Superior temporal gyrus (tissue), 1 donor: ENCODE measurements at regions not wholly inside any gene's neighbourhood (a gene's known extent, or its start where the extent isn't known, plus 50 kb on each side); places are given as distances from the start of the nearest gene placed in this dataset.
"Not testable (repeated sequence)": the region's sequence is repeated elsewhere in the genome, so short reads cannot be mapped to it uniquely, and the experiment has no call there.

ENCODE experiments used
- DNase-seq: peaks from one replicate; pipeline ENCODE4 v3.0.0-alpha.2; 2016; ENCODE audit errors: extremely low spot score

DNA sequence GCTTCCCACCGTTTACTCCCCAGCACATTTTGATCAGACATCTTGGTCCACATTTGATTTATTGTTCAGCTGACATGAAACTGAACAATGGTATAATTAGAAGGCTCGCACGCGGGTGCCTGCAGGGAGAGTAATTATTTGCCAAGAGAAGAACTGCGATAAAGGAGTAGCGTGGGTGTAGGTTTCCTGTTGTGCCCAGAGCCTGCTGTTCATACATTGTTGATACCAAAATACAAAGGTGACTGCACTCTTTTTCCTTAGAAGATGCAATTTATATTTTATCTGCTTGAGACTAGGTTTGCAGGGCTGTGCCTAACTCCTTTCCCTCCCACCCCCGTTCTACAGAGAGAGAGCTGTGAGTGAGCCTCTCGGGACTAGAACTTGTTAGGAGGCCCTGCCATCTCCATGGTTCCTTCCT, 241.8 kb upstream of the MSX2 start:
- no peak for DNase-seq

DNA sequence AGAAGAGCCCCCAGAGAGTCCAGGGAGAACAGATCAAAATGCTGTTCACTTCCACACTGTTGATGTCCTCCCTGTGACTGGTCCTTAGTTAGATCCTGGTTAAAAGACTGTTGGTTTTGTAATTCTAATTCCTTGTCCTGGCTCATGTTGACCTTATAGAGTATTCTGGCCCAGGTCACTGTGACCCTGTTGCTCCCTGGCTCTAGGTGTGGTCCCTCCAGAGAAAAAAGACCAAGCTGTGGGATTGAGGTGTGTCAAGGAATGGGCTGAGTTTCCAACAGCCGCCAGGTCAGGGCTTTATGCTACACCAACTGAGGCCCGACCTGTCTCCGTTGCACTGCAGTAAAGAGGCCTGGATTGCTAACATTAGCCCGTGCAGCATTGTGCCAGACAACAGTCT, 241.0 kb upstream of the MSX2 start:
- no peak for DNase-seq

DNA sequence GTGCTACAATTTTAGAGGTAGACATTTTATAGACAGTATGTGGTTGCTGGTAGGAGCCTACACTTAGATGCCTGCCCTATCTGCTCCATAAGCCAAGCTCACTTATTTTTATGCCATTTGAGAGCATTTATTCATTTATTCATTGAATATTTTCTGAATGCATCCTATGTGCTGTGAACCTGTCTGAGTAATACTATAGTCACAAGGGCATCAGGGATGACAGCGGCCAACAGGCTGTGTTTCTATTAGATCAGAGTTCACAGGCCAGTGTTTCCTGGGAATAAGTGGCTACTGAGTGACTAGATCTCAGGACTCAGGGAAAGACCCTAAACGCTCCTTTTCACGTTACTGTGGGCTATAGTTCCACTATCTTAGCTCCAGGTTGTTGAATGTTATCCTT, 235.2 kb upstream of the MSX2 start:
- DNase-seq = no peak

DNA sequence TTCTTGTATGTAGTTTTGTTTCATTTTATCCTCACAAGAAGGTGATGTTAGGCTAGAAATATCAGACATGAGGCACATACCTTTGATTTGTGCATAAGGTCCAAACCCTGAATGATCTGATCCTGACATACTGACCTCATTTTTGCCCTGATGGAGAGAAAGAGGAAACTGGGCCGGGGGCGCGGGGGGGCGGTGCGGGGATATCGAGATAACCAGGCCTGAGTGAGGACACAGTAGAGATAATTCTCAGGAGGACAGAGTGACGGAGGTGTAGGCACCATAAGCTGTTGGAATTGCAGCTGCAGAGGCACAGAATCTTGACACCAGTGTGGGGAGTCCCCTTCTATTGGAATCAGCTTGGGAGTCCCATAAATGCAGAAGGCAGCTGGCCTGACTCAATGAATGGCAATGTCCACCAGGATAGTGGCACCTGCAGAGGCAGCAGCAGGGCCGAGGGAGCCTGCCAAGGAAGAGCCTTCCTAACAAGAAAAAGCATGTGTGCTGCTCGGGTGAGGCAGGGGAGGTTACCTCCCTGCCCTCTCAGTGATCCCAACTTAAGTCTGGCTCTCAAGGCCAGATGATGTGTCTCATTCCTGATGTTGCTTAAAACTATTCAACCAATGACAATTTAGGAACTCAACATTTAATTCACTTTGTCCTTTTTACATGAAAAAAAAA, 234.3 kb upstream of the MSX2 start:
- no peak for DNase-seq

DNA sequence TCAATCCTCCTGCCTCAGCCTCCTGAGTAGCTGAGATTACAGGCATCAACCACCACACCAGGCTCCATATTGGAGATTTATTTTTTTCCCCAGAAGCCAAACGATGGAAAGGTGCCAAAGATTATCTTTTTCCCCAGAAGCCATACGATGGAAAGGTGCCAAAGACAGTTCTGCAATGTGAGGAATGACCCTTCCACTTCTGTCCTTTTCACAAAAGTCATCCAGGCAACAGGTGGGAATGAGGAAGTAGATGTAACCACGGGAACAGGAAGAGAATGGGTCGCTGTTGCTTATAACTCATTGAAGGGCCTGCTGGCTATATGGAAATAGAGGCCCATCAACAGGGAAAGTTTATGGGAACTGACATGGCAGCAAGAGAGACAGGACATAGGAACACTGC, 233.7 kb upstream of the MSX2 start:
- DNase-seq = no peak

DNA sequence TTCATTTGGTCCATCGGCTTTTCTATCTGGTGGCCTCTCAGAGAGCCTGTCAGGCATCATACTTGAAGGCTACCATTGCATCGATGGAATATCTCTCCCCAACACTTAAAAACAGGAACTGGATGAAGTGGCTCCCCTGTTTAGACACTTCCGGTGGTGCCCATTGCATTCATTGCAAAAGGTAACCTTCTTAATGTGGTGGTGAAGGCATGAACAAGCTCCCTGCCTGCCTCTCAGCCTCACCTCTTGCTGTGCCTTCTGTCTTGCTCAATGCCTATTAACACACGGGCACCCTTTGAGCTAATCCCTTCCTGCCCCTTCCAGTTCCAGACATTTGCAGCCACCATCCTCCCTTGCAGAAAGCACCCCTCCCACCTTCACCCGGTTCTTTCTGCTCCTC, 233.1 kb upstream of the MSX2 start:
- DNase-seq = no peak

DNA sequence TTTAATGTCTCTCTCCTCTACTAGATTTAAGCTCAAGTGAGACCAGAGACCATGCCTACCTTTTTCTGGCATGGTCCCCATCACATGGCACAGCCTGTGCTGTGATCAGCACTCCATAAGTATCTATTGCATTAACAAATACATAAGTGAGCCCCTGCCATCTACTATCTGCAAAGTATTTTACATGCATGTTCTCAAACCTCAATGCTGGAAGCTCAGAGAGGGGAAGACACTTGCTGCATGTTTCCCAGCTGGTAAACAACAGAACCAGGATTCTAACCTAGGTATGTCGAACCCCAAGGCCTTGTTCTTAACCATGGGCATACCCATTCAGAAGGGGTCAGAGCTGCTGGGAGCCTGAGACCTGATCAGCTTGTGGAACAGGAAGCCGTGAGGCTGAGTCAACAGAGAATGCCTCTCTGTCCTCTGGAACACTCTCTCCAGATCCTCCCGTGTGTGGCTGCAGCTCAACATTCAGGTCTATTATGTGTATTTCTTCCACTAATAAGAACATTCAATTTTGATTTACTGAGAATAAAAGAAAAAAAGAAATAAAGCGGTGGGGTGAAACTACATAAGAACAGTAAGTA, 232.5 kb upstream of the MSX2 start:
- DNase-seq = no peak

DNA sequence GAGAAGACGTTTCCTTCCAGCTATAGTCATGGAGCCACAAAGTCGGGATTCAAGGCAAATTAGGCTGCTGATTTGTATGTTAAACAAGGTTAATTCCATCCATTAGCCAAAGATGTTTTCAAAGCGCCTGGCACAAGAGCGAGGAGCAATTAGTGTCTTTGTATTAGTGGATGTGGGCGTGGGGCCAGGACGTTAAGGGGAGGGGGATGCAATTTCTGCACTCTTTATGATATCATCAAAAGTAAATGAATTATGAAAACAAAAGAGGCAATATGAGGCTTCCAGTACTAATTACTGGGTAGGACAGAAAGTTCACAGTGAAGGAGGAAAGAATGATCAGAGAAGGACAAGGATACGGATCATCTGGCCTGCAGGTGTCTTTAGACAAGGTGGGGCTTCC, 230.9 kb upstream of the MSX2 start:
- no peak for DNase-seq

DNA sequence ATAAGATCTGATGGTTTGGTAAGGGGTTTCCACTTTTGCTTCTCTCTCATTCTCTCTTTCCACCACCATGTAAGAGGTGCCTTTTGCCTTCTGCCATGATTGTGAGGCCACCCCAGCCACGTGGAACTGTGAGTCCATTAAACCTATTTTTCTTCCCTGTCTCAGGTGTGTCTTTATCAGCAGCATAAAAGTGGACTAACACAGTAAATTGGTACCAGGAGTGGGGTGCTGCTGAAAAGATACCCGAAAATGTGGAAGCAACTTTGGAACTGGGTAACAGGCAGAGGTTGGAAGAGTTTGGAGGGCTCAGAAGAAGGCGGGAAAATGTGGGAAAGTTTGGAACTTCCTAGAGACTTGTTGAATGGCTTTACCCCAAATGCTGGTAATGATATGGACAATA, 226.4 kb upstream of the MSX2 start:
- DNase-seq = not testable (repeated sequence)

DNA sequence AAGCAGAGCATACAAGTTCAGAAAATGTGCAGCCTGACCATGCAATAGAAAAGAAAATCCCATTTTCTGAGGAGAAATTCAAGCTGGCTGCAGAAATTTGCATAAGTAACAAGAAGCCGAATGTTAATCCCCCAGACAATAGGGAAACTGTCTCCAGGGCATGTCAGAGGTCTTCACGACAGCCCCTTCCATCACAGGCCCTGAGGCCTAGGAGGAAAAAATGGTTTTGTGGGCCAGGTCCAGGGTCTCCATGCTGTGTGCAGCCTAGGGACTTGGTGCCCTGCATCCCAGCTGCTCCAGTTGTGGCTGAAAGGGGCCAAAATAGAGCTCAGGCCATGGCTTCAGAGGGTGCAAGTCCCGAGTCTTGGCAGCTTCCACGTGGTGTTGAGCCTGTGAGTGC, 225.8 kb upstream of the MSX2 start:
- DNase-seq = not testable (repeated sequence)

DNA sequence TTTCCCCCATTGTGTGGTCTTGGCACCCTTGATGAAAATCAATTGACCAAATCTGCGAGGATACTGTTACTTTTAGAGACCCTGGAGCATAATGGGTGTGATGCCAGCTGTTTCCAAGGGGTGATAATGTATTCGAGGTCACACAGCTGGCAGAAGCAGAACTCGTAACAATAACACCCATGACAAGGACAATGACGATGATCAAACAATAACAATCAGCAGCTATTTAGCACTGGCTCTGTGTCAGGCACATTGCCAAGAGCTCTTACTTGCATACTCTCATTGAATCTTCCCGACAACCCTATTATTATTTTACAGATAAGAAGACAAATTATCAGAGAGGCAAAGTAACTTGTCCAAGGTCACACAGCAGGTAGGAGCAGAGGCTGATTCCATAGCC, 223.7 kb upstream of the MSX2 start:
- DNase-seq = peak; percentile 47

DNA sequence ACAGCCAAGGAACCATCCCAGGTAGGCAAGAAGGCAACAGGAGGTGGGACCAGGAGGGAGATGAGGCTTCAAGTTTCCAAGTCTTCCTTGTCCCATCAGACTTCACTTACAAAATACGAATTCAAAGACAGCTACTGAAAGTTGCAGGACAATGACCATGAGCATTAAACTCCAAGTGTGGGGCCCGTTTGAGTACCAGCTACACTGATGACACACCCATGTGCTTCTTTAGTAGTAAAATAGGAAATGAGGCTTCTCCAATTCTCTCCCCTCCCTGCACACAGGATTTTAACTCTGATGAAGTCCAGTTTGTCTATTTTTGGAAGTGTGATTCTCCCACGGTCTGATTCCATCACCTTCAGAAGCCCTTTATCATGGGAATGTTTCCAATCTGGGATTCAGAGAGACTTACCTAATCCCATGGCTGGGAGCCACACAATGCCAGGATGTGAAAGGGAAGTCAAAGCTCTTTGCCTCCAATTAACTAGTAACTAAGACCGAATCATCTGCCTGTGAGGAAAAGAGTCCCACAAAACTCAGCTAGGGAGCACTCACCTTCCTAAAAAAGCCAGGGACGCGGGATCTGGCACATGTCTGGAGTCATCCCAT, 222.8 kb upstream of the MSX2 start:
- no peak for DNase-seq

DNA sequence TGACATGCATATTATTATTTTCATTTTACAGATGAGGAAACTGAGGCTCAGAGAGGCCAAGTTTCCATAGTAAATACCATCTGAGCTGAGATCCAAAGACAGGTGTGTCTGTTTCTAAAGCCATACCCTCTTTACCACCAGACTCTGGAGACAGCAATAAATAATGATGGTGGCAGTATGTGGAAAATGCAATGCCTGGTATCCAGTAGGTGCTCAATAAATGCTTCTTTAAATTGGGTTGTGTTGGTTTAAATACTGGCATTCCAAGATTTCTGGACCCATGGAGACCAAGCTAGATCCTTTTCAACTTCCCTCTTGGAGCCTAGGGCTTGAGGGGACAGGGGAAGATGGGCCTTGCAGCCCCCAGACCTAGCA, 221.3 kb upstream of the MSX2 start:
- DNase-seq = no peak

DNA sequence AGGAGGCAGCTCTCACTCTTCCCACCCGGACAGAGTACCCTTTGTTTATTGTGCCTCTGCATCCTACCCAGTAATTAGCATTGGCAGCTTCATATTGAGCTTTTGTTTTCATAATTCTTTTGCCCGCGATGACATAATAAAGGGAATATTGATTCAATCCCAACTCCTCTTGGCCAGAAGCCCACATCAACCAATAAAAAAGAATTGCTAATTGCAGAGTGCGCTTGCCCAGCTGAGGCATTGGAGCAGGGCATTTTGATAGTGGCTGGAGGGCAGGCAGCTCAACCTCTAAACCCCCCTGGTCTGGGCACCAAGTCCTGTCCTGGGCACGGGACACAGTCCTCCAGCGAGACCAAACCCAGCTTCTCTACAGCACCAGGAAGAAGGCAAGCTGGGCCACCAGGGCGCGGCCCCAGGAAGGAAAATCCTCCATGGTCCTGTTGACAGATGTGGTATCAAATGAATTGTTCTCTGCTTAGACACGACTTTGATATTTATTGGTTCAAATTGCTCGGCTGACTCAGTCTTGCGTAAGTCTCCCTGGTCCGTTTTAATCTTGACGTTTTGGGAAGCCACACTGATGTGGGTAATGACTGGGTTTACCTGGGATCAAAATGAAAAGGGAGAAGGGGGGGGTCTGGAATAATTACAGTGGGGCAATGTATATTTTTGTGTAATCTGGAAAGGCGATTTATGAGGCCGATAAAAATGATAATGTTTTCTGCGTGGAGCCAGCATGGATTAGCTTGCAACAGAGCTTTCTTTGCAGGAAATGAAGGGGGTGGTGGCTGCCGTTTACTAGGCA, 220.7 kb upstream of the MSX2 start:
- DNase-seq = peak; percentile 98

DNA sequence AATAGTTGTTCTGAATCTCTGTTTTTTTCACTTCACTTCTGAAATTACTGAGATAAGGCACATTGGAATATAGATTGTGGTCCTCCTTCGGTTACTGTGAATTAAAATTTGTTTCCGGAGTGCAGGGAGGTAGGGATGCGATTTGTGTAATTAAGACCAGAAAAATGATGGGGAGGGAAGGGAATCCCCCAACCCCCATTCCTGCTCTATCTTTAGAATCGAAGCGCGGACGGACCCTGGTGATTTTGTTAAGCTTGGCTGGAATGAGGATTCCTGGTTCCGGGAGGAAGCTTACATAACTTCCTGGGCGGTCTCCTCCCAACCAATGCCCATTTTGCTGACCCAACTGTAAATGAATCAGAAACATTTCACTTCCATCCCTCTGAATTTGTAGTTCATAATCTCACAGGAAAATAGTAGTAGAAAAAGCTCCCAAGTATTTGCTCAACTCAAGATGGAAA, 220.1 kb upstream of the MSX2 start:
- peak; percentile 67 for DNase-seq

DNA sequence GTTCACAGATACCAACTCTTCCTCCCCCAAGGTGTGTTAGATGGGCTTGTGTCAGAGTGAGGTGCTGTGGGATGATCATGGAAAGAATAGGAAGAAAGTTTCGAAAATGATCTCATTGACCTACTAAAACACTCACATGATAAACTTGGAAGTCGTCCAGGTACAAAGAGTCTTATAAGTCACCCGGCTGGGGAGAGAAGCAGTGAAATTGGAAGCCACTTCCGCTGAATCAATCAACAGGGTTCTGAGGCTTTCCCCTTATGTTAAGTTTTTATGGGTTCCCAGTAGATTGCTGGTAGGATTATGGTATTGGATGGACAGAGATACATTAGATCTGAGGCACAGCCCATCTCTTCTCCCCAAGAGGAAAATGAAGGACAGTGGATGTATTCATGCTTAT, 218.8 kb upstream of the MSX2 start:
- DNase-seq = no peak

DNA sequence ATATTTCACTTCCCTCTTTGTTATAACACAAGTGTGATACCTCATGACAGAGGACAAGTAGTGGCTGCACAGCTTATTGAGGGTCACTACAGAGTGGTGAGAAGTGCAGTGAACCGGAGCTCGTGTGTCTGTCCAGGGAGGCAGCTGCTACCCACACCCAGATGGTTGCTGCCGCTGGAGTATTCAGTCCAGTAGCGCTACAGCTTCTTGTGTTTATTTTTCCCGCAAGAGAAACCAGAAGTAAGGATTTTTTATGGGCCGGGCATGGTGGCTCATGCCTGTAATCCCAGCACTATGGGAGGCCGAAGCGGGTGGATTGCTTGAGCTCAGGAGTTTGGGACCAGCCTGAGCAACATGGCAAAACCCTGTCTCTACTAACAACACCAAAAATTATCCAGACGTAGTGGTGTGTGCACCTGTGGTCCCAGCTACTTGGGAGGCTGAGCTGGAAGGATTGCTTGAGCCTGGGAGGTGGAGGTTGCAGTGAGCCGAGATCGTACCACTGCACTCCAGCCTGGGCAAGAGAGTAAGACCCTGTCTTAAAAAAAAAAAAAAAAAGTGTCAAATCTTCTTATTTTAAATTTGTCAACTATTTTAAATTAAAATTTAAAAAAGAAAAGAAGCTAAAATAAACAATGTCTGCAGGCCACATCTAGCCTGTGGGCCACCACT, 213.5 kb upstream of the MSX2 start:
- not testable (repeated sequence) for DNase-seq

DNA sequence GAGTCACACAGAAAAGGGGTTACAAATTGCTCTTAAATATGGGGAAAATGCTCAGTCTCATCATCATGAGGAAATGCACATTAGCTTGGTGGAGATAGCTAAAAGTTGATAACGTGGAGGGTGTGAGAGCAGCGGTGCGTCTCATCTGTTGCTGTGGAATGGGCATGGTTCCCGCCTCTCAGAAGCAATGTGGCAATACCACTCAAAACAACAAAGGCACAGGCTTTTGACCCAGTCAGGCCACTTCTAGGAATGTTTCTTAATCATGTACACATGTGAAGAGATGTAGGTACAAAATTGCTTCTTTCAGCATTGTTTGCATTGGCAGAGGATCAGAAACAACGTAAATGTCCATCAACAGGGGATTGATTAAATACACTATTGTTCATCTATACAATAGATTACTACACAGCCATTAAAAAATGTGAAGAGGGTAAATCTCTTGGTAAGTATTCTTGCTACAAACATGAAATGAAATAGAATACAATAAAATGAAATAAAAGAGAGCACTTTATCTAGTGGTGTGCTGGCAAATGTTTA, 212.6 kb upstream of the MSX2 start:
- no peak for DNase-seq

DNA sequence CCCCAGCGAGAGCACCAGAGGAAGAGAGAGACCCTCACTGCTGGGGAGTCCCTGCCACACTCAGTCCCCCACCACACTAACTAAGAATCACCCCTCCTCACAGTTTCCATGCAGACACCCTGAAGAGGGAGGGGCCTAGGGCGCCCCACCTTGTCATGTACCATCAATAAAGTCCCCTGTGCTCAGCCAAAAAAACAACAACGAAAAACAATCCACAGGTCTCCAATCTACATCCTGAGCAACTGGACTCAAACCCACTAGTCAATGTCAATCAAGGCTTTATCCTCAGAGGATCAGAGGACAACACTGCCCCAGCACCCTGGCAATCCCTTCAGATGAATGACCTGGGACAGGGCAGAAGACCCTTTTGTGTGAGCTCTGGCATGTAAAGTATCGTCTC, 210.1 kb upstream of the MSX2 start:
- no peak for DNase-seq

DNA sequence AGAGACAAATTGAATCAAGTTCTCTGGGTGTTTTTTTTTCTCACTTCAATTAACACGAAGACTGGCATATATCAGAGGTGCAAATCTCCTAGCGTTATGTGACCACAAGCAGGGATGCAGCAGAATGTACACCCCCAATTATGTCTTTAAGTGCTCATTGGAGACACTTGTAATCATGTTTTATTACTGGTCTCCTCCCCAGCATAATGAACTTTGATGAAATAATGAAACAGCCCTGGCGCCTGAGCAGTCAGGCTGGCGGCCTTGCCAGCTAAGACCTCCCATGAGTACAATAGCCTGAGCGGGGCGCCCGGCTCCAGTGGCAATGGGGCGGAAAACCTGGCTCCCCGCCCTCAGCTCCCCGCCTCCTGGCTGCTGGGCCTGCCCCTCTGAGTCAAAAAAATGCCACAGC, 209.4 kb upstream of the MSX2 start:
- no peak for DNase-seq

DNA sequence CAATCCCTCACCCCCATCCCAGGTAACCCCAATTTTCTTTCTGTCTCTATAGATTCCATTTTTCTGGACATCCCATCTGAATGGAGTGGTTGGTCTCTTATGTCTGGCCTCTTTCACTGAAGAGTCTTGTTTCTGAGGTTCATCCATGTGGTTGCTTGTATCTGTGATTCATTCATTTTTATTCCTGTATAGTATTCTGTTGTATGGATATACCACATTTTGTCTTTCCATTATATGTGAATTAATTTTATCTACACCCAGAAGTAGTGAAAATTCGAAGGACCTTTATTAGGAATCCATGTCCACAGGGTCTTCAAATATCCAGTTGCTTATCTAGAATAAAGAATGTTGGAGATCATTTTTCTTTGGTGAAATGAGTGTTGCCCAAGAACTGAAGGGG, 207.6 kb upstream of the MSX2 start:
- DNase-seq = no peak

DNA sequence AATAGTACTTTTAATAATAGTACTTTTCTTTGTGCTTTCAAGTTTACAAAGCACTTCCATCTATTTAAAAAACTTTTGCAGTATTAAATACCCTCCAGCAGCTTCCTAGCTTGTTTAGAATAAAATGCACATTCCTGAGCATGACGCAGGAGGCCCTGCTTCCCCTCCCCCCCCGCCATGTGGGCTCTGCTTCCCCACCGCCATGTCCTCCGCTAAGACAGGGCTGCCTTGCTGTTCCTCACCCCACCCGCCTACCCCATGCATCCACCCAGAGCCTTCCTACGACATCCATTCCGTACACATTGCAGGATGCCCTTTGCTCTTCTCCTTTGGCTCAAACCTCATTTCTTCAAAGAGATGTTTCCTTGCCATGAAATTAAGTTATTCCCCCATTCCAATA, 205.9 kb upstream of the MSX2 start:
- DNase-seq = no peak
